H9 (cell line): ENCODE measurements at regions not wholly inside any gene's neighbourhood (a gene's known extent, or its start where the extent isn't known, plus 50 kb on each side); places are given as distances from the start of the nearest gene placed in this dataset.

Experiments used
- DNase-seq: peaks from one replicate; pipeline ENCODE4 v3.0.0-alpha.2; 2017
- H2AFZ ChIP-seq: one replicate; pipeline ENCODE4 v1.6.1; 2013; ENCODE audit warnings: mild to moderate bottlenecking, low read length, control low read depth, moderate library complexity
- H2AK5ac ChIP-seq: 2 replicates; pipeline ENCODE4 v1.6.1; 2013; ENCODE audit warnings: low read length, control low read depth, mixed read lengths; ENCODE audit not compliant: insufficient read length
- H2BK120ac ChIP-seq: one replicate; pipeline ENCODE4 v1.6.1; 2013; ENCODE audit warnings: low read depth, mild to moderate bottlenecking, low read length, control low read depth, inconsistent platforms; ENCODE audit not compliant: poor library complexity, severe bottlenecking
- H2BK12ac ChIP-seq: 2 replicates; pipeline ENCODE4 v1.6.1; 2013; ENCODE audit warnings: low read length, control low read depth, mixed read lengths, low read depth; ENCODE audit not compliant: insufficient read length
- H2BK15ac ChIP-seq: 2 replicates; pipeline ENCODE4 v1.6.1; 2013; ENCODE audit warnings: low read depth, low read length, control low read depth
- H2BK20ac ChIP-seq: one replicate; pipeline ENCODE4 v1.6.1; 2013; ENCODE audit warnings: low read depth, mild to moderate bottlenecking, low read length, control low read depth, inconsistent platforms; ENCODE audit not compliant: poor library complexity, severe bottlenecking
- H2BK5ac ChIP-seq: 2 replicates; pipeline ENCODE4 v1.6.1; 2013; ENCODE audit warnings: low read length, control low read depth, mixed read lengths; ENCODE audit not compliant: insufficient read length
- H3K14ac ChIP-seq: 2 replicates; pipeline ENCODE4 v1.6.1; 2013; ENCODE audit warnings: low read length, control low read depth; ENCODE audit not compliant: insufficient read depth
- H3K18ac ChIP-seq: 2 replicates; pipeline ENCODE4 v1.6.1; 2013; ENCODE audit warnings: low read depth, mild to moderate bottlenecking, mixed read lengths, low read length, control low read depth; ENCODE audit not compliant: insufficient read length
- H3K23ac ChIP-seq: 2 replicates; pipeline ENCODE4 v1.6.1; 2013; ENCODE audit warnings: low read length, control low read depth, mixed read lengths, low read depth; ENCODE audit not compliant: insufficient read length
- H3K23me2 ChIP-seq: 2 replicates; pipeline ENCODE4 v1.6.1; 2013; ENCODE audit warnings: low read depth, mild to moderate bottlenecking, mixed read lengths, low read length, control low read depth; ENCODE audit not compliant: insufficient read length, poor library complexity, severe bottlenecking
- H3K27ac ChIP-seq: 2 replicates; pipeline ENCODE4 v1.5.1; 2013; ENCODE audit warnings: low read length, control low read depth, mixed read lengths, low read depth; ENCODE audit not compliant: insufficient read length
- H3K27me3 ChIP-seq: 2 replicates; pipeline ENCODE4 v1.6.1; 2013; ENCODE audit warnings: low read length, control low read depth, inconsistent platforms; ENCODE audit not compliant: insufficient read depth
- H3K4ac ChIP-seq: 2 replicates; pipeline ENCODE4 v1.6.1; 2013; ENCODE audit warnings: low read depth, mild to moderate bottlenecking, control low read depth, inconsistent platforms, low read length, moderate library complexity
- H3K4me1 ChIP-seq: 2 replicates; pipeline ENCODE4 v1.6.1; 2013; ENCODE audit warnings: low read length, control low read depth, inconsistent platforms; ENCODE audit not compliant: insufficient read depth
- H3K4me2 ChIP-seq: 2 replicates; pipeline ENCODE4 v1.6.1; 2013; ENCODE audit warnings: low read length, control low read depth, mixed read lengths; ENCODE audit not compliant: insufficient read length, insufficient read depth
- H3K56ac ChIP-seq: 2 replicates; pipeline ENCODE4 v1.6.1; 2013; ENCODE audit warnings: low read depth, mild to moderate bottlenecking, mixed read lengths, low read length, control low read depth; ENCODE audit not compliant: insufficient read length
- H3K79me1 ChIP-seq: 2 replicates; pipeline ENCODE4 v1.6.1; 2013; ENCODE audit warnings: low read depth, mild to moderate bottlenecking, moderate library complexity, low read length, control low read depth, inconsistent platforms; ENCODE audit not compliant: insufficient read depth, poor library complexity, severe bottlenecking
- H3K79me2 ChIP-seq: 2 replicates; pipeline ENCODE4 v1.6.1; 2013; ENCODE audit warnings: low read length, control low read depth, inconsistent platforms; ENCODE audit not compliant: insufficient read depth
- H3K9ac ChIP-seq: 2 replicates; pipeline ENCODE4 v1.6.1; 2013; ENCODE audit warnings: low read length, control low read depth, mixed read lengths; ENCODE audit not compliant: insufficient read length; ENCODE audit errors: extremely low read depth
- H3K9me3 ChIP-seq: one replicate; pipeline ENCODE4 v1.6.1; 2013; ENCODE audit warnings: low read depth, low read length, inconsistent platforms; ENCODE audit not compliant: control insufficient read depth
- H3T11ph ChIP-seq: one replicate; pipeline ENCODE4 v1.6.1; 2013; ENCODE audit warnings: mild to moderate bottlenecking, low read length, control low read depth, inconsistent platforms
- H4K20me1 ChIP-seq: one replicate; pipeline ENCODE4 v1.6.1; 2013; ENCODE audit not compliant: control insufficient read depth, insufficient read length, insufficient read depth
- H4K5ac ChIP-seq: 2 replicates; pipeline ENCODE4 v1.6.1; 2013; ENCODE audit warnings: low read depth, mild to moderate bottlenecking, mixed read lengths, low read length, control low read depth; ENCODE audit not compliant: insufficient read length
- H4K8ac ChIP-seq: replicated peaks from 2 replicates; pipeline ENCODE4 v1.6.1; 2013; ENCODE audit warnings: low read length, control low read depth, mixed read lengths, low read depth; ENCODE audit not compliant: insufficient read length
- H4K91ac ChIP-seq: 2 replicates; pipeline ENCODE4 v1.6.1; 2013; ENCODE audit warnings: low read depth, mild to moderate bottlenecking, moderate library complexity, mixed read lengths, low read length, control low read depth; ENCODE audit not compliant: insufficient read length
- H3K27ac Mint-ChIP-seq, 3 experiments: 2 replicates in 2 of 3; 3 replicates in 1 of 3; pipeline ENCODE4 v1.8.0; 2020 to 2021; ENCODE audit warnings: mixed read lengths in 3 of 3, mild to moderate bottlenecking in 1 of 3, moderate library complexity in 1 of 3
- H3K27me3 Mint-ChIP-seq: 2 replicates; pipeline ENCODE4 v1.8.0; 2021; ENCODE audit warnings: low read depth, mild to moderate bottlenecking, moderate library complexity, mixed read lengths
- H3K36me3 Mint-ChIP-seq, 3 experiments: 2 replicates in 2 of 3; 3 replicates in 1 of 3; pipeline ENCODE4 v1.8.0; 2020 to 2021; ENCODE audit warnings: low read depth in 3 of 3, mixed read lengths in 3 of 3; ENCODE audit not compliant: insufficient read depth in 1 of 3
- H3K4me1 Mint-ChIP-seq, 2 experiments: 2 replicates each; pipeline ENCODE4 v1.8.0; 2020; ENCODE audit warnings: mixed read lengths in 2 of 2
- H3K4me3 Mint-ChIP-seq, 2 experiments: 2 replicates in 1 of 2; 3 replicates in 1 of 2; pipeline ENCODE4 v1.8.0; 2020 to 2021; ENCODE audit warnings: mild to moderate bottlenecking in 2 of 2, mixed read lengths in 2 of 2, moderate library complexity in 1 of 2
- H3K9me3 Mint-ChIP-seq, 2 experiments: 2 replicates in 1 of 2; 3 replicates in 1 of 2; pipeline ENCODE4 v1.8.0; 2020; ENCODE audit warnings: mild to moderate bottlenecking in 2 of 2, mixed read lengths in 2 of 2, moderate library complexity in 1 of 2
- CTCF ChIP-seq: fragments of 200-600 bp; sonication (generic); conservative IDR thresholded peaks from 3 replicates; pipeline ENCODE4 v1.8.0; 2021; ENCODE audit warnings: antibody characterized with exemption, mild to moderate bottlenecking
- WGBS: extraction: QIAGEN DNeasy Blood & Tissue Kit; methylation state at CpG from one replicate; pipeline ENCODE4 v1.1.7; 2013; ENCODE audit warnings: missing lambda C conversion rate, low lambda C conversion rate, mixed read lengths; ENCODE audit not compliant: insufficient read length; ENCODE audit errors: extremely low coverage; 5-methylcytosine and 5-hydroxymethylcytosine counted together

GRCh38 chr17:36697903-36698530, 96.6 kb downstream of the MRM1 start:
- Histone ChIP-seq H4K91ac (no peak overlapping the region), H3K79me1 (no peaks in the 10 kb centered on the region), H3K18ac (no peak overlapping the region), H3K4ac (no peak overlapping the region), H2BK120ac (no peak overlapping the region), H3K23ac (no peak overlapping the region), H4K5ac (no peak overlapping the region), H2BK12ac (no peak overlapping the region), H3K56ac (no peak overlapping the region), H2AK5ac (no peak overlapping the region), H4K20me1 (no peaks in the 10 kb centered on the region), H3T11ph (no peak overlapping the region), H3K27me3 (peaks cover 4% of the 10 kb centered on the region; the same call in 1 of the 2 replicates), H3K27ac (no peak overlapping the region), H2AFZ (no peak overlapping the region), H3K79me2 (no peaks in the 10 kb centered on the region), H3K14ac (no peak overlapping the region), H2BK15ac (no peak overlapping the region), H3K4me2 (no peak overlapping the region), H3K9ac (no peak overlapping the region), H3K4me1 (no peaks in the 10 kb centered on the region), H3K9me3 (no peaks in the 10 kb centered on the region), H4K8ac (no peak overlapping the region), H2BK20ac (no peak overlapping the region), H2BK5ac (no peak overlapping the region), H3K23me2 (peaks cover 4% of the 10 kb centered on the region)
- Mint-ChIP-seq H3K27me3 (peaks cover 74% of the 10 kb centered on the region), H3K27ac (no peak overlapping the region), H3K36me3 (no peaks in the 10 kb centered on the region), H3K9me3 (no peaks in the 10 kb centered on the region), H3K4me3 (no peak overlapping the region), H3K4me1 (peaks cover 11 to 22% of the 10 kb centered on the region in 2 experiments)
- TF ChIP-seq CTCF, result no peak
- DNase-seq, result no peak
- WGBS, result no CpG with 5 or more reads among the region's 16 CpGs
